ENCODE measurements at regions not wholly inside any gene's neighbourhood (a gene's known extent, or its start where the extent isn't known, plus 50 kb on each side); places are given as distances from the start of the nearest gene placed in this dataset.

- TF ChIP-seq CEBPZ (IDR thresholded peaks at IDR 0.05; ENCODE audit: low read depth, low read length) (no peak), HDAC6 (IDR thresholded peaks at IDR 0.05; ENCODE audit: unreplicated experiment) (no peak), STAT1 (conservative IDR thresholded peaks at IDR 0.05) (no peak), RBBP5 (conservative IDR thresholded peaks at IDR 0.05) (no peak), MTA2 (IDR thresholded peaks at IDR 0.05; ENCODE audit: low read depth) (no peak), CHD1 (IDR thresholded peaks at IDR 0.05; ENCODE audit: low read depth, low read length) (no peak), RELB (IDR thresholded peaks at IDR 0.05; ENCODE audit: low read depth) (no peak), TARDBP (IDR thresholded peaks at IDR 0.05; ENCODE audit: borderline replicate concordance) (no peak), JUND (IDR thresholded peaks at IDR 0.05; ENCODE audit: low read depth, low read length) (no peak), NRF1 (conservative IDR thresholded peaks at IDR 0.05; ENCODE audit: low read depth, low read length) (no peak), RUNX3 (IDR thresholded peaks at IDR 0.05; ENCODE audit: low read length) (no peak)
- TF ChIP-seq, protein P1, sequence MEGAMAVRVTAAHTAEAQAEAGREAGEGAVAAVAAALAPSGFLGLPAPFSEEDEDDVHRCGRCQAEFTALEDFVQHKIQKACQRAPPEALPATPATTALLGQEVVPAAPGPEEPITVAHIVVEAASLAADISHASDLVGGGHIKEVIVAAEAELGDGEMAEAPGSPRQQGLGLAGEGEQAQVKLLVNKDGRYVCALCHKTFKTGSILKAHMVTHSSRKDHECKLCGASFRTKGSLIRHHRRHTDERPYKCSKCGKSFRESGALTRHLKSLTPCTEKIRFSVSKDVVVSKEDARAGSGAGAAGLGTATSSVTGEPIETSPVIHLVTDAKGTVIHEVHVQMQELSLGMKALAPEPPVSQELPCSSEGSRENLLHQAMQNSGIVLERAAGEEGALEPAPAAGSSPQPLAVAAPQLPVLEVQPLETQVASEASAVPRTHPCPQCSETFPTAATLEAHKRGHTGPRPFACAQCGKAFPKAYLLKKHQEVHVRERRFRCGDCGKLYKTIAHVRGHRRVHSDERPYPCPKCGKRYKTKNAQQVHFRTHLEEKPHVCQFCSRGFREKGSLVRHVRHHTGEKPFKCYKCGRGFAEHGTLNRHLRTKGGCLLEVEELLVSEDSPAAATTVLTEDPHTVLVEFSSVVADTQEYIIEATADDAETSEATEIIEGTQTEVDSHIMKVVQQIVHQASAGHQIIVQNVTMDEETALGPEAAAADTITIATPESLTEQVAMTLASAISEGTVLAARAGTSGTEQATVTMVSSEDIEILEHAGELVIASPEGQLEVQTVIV (IDR thresholded peaks at IDR 0.05; ENCODE audit: borderline replicate concordance, partially characterized antibody): no peak
Measured at GRCh38 chr13:79776531-79777295, 295.8 kb downstream of the NDFIP2 start (continued).

Measured in GM12878 (cell line).